Heart left ventricle (tissue), 16 donors: ENCODE measurements at regions not wholly inside any gene's neighbourhood (a gene's known extent, or its start where the extent isn't known, plus 50 kb on each side); places are given as distances from the start of the nearest gene placed in this dataset.

ENCODE experiments used
- ATAC-seq, 4 donors: fragments of 200-7000 bp; cut with Tn5 transposase; one replicate each; pipeline ENCODE4 v1.9.1; 2020 to 2022; ENCODE audit warnings: moderate library complexity in 4 of 4, mild to moderate bottlenecking in 3 of 4, moderate number of reproducible peaks in 1 of 4
- DNase-seq, 5 donors: peaks; one replicate each; pipeline ENCODE4 v3.0.0-alpha.2; 2020
- H3K27ac ChIP-seq, 12 donors: fragments of 200-600 bp; sonication (generic) in 4 of 12; one replicate each; pipeline versions ENCODE4 v1.5.0 to v1.8.0; 2016 to 2022; ENCODE audit warnings: mild to moderate bottlenecking in 2 of 12
- H3K27me3 ChIP-seq, 9 donors: fragments of 200-600 bp; sonication (generic) in 2 of 9; one replicate each; pipeline versions ENCODE4 v1.5.1 to v1.8.0; 2016 to 2022; ENCODE audit warnings: mild to moderate bottlenecking in 3 of 9
- H3K36me3 ChIP-seq, 9 donors: fragments of 200-600 bp; sonication (generic) in 2 of 9; one replicate each; pipeline versions ENCODE4 v1.5.0 to v1.8.0; 2018 to 2022; ENCODE audit warnings: mild to moderate bottlenecking in 2 of 9
- H3K4me1 ChIP-seq, 12 donors: fragments of 200-600 bp; sonication (generic) in 4 of 12; one replicate each; pipeline versions ENCODE4 v1.5.0 to v1.8.0; 2016 to 2022; ENCODE audit warnings: mild to moderate bottlenecking in 3 of 12
- H3K4me3 ChIP-seq, 12 donors: fragments of 200-600 bp; sonication (generic) in 4 of 12; one replicate each; pipeline versions ENCODE4 v1.5.0 to v1.8.0; 2017 to 2022; ENCODE audit warnings: mild to moderate bottlenecking in 9 of 12, moderate library complexity in 4 of 12
- H3K9me3 ChIP-seq, 12 donors: fragments of 200-600 bp; sonication (generic) in 4 of 12; one replicate each; pipeline versions ENCODE4 v1.5.0 to v1.8.0; 2016 to 2022; ENCODE audit warnings: mild to moderate bottlenecking in 1 of 12
- CTCF ChIP-seq, 12 donors: fragments of 200-600 bp; sonication (generic) in 4 of 12; IDR thresholded peaks; one replicate each; pipeline versions ENCODE4 v1.5.0 to v1.8.0; 2018 to 2022; ENCODE audit warnings: antibody characterized with exemption in 12 of 12, mild to moderate bottlenecking in 5 of 12
- POLR2A ChIP-seq, 2 donors: fragments of 450-650 bp; IDR thresholded peaks; one replicate each; pipeline ENCODE4 v1.6.1; 2017; ENCODE audit warnings: antibody characterized with exemption in 2 of 2, mild to moderate bottlenecking in 2 of 2, moderate library complexity in 2 of 2
- WGBS, 4 donors: extraction: QIAGEN DNeasy Blood & Tissue Kit in 2 of 4; methylation state at CpG; one replicate each; pipeline versions ENCODE4 v1.1.5 to v1.1.7; 2013 to 2018; 5-methylcytosine and 5-hydroxymethylcytosine counted together
- intact Hi-C, 10 donors: fragments of 100-400 bp; cut with DNase I; formaldehyde crosslinking; loops; one replicate each; pipeline versions ENCODE4 v1.11.1 to v1.14.2; 2022
- donor health status: ischemic (EF 13 %, LVEDD 7.1; RV severe dilation, severe dysfunction).
- donor health status: healthy with polysubstance abuse.
- donor health status: DM: no; HTN: yes; CAD: no.
- donor health status: DM: no; HTN: no; CAD: no.
- donor health status: ischemic (EF 25% LVEDD 6.9; RV normal size, moderate dysfunction).
- donor health status: ischemic (EF 25% LVEDD 5.7; RV mildly dilated, moderate dysfunction).
- donor health status: healthy.
- donor health status: DM: yes; HTN: yes; CAD: no.
- donor health status: ischemic (EF 35%, LVEDD 5.7; RV mildly dilated, moderate dysfunction).
- donor health status: nonischemic (EF 11% LVEDD 7.7; RV severe dilation, severe dysfunction).
- donor health status: DM: yes; HTN: yes; CAD: no.
- donor health status: PGD.
- donor health status: ischemic (EF 29% LVEDD 5.4; RV normal size, mild dysfunction).
- donor health status: nonischemic (EF 23%, LVEDD 6.1; RV moderate dilation, normal function).

DNA sequence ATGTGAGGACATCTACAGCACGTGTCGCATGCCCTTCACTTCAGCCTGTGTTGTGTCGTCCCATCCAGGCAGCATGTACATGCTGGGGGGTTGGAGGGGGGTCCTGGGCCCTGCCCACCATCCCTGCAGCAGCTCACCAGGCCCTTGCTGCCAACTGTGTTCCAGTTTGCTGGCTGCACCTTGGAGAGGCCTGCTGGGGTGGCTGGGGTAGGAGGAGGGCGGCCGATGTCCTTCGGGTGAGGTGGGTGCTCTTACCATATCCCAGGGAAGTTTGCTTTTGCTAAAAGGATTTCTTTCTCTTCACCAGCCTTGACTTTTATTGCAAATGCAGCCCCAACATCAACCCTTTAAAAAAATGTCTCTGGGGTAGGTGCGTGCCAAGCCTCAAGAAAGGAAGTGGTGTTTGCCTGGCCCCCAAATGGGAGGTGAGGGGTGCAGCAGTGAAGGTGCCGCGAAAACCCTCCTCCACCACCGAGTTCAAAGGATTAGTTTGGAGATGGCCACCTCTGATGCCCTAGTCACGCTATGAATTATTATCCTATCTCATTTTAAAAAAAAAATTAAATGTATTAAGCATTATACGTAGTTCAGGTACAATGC lies 165.8 kb upstream of the KLF6 start:
- Histone ChIP-seq H3K9me3 (peaks cover 0 to 3% (median 0%) of the 10 kb centered on the region in 12 donors), H3K4me3 (no peak overlapping the region), H3K27ac (no peak overlapping the region), H3K4me1 (peaks cover 0 to 24% (median 0%) of the 10 kb centered on the region in 12 donors), H3K36me3 (no peaks in the 10 kb centered on the region), H3K27me3 (no peaks in the 10 kb centered on the region)
- TF ChIP-seq CTCF (IDR thresholded peaks at IDR 0.05) (no peak), POLR2A (IDR thresholded peaks at IDR 0.05) (no peak)
- ATAC-seq, result no peak
- DNase-seq, result no peak
- intact Hi-C loops, result no loop called here
- 92 to 94% (median 93%) methylated on average over 12 of the region's 12 CpGs for WGBS, 4 donors

GRCh38 chr10:3949711-3950110 lies 164.7 kb upstream of the KLF6 start:
- DNase-seq (no peak), ATAC-seq (no peak)
- H3K36me3 ChIP-seq, result no peaks in the 10 kb centered on the region
- no peak for TF ChIP-seq CTCF (IDR thresholded peaks at IDR 0.05)
- no peak for TF ChIP-seq POLR2A (IDR thresholded peaks at IDR 0.05)
- H3K4me3 ChIP-seq, result no peak overlapping the region
- peaks cover 0 to 3% (median 0%) of the 10 kb centered on the region in 12 donors for H3K9me3 ChIP-seq
- no peak overlapping the region for H3K27ac ChIP-seq
- intact Hi-C loops, result no loop called here
- 83 to 88% (median 87%) methylated on average over 10 of the region's 10 CpGs for WGBS, 4 donors
- H3K4me1 ChIP-seq, result peaks cover 0 to 24% (median 0%) of the 10 kb centered on the region in 12 donors
- no peaks in the 10 kb centered on the region for H3K27me3 ChIP-seq

GRCh38 chr10:3948843-3949242 lies 163.8 kb upstream of the KLF6 start:
- intact Hi-C loops, result no loop called here
- peak in 1 of 5 donors; percentile 38 for DNase-seq
- H3K9me3 ChIP-seq, result peaks cover 0 to 5% (median 0%) of the 10 kb centered on the region in 12 donors
- H3K27me3 ChIP-seq, result no peaks in the 10 kb centered on the region
- no peaks in the 10 kb centered on the region for H3K36me3 ChIP-seq
- H3K27ac ChIP-seq, result no peak overlapping the region
- peaks cover 0 to 24% (median 0%) of the 10 kb centered on the region in 12 donors for H3K4me1 ChIP-seq
- peak in 1 of 4 donors; percentile 11 for ATAC-seq
- no peak for TF ChIP-seq POLR2A (IDR thresholded peaks at IDR 0.05)
- TF ChIP-seq CTCF (IDR thresholded peaks at IDR 0.05), result no peak
- WGBS, 4 donors, result 73 to 84% (median 79%) methylated on average over 9 of the region's 9 CpGs
- no peak overlapping the region for H3K4me3 ChIP-seq

GRCh38 chr10:3946234-3947229 lies 161.5 kb upstream of the KLF6 start:
- 80 to 87% (median 84%) methylated on average over 9 of the region's 9 CpGs for WGBS, 4 donors
- no peak for DNase-seq
- H3K27ac ChIP-seq, result peak overlapping the region in 2 of 12 donors; percentile 55 to 62

More at GRCh38 chr10:3946234-3947229, 161.5 kb upstream of the KLF6 start:
- peaks cover 0 to 30% (median 0%) of the 10 kb centered on the region in 12 donors for H3K4me1 ChIP-seq
- H3K27me3 ChIP-seq, result no peaks in the 10 kb centered on the region
- H3K4me3 ChIP-seq, result no peak overlapping the region
- intact Hi-C loops, result no loop called here
- no peak for ATAC-seq
- no peaks in the 10 kb centered on the region for H3K36me3 ChIP-seq
- TF ChIP-seq CTCF (IDR thresholded peaks at IDR 0.05) (no peak), POLR2A (IDR thresholded peaks at IDR 0.05) (no peak)
- H3K9me3 ChIP-seq, result peaks cover 0 to 5% (median 0%) of the 10 kb centered on the region in 12 donors
